ENCODE measurements at regions not wholly inside any gene's neighbourhood (a gene's known extent, or its start where the extent isn't known, plus 50 kb on each side); places are given as distances from the start of the nearest gene placed in this dataset.

DNA sequence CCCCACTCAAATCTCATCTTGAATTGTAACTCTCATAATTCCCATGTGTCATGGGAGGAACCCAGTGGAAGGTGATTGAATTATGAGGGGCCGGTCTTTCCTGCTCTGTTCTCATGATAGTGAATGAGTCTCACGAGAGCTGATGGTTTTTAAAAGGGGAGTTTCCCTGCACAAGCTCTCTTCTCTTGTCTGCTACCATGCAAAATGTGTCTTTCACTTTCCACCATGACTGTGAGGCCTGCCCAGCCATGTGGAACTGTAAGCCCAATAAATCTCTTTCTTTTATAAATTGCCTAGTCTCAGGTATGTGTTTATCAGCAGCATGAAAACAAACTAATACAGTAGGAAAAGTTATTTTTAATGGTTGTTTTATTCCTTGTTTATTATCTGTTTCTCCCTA is 146.0 kb downstream of the FSCB start:
- POLR2A ChIA-PET, result no interaction called here
- intact Hi-C loops (cut with micrococcal nuclease; ENCODE audit: unreplicated experiment) (no loop called here), in situ Hi-C loops (cut with HindIII; ENCODE audit: low pct_unique_long_range_greater_than_20kb, low sequenced_read_pairs) (no loop called here)
- TF ChIP-seq TCF7L2 (IDR thresholded peaks at IDR 0.05; ENCODE audit: low read depth, low read length) (no peak), SIN3A (IDR thresholded peaks at IDR 0.05; ENCODE audit: borderline replicate concordance, insufficient read depth, low read depth, low read length) (no peak), CTCF (IDR thresholded peaks at IDR 0.05) (no peak), POLR2AphosphoS5 (IDR thresholded peaks at IDR 0.05; ENCODE audit: low read depth, low read length) (no peak)
- TF ChIP-seq, protein P1, sequence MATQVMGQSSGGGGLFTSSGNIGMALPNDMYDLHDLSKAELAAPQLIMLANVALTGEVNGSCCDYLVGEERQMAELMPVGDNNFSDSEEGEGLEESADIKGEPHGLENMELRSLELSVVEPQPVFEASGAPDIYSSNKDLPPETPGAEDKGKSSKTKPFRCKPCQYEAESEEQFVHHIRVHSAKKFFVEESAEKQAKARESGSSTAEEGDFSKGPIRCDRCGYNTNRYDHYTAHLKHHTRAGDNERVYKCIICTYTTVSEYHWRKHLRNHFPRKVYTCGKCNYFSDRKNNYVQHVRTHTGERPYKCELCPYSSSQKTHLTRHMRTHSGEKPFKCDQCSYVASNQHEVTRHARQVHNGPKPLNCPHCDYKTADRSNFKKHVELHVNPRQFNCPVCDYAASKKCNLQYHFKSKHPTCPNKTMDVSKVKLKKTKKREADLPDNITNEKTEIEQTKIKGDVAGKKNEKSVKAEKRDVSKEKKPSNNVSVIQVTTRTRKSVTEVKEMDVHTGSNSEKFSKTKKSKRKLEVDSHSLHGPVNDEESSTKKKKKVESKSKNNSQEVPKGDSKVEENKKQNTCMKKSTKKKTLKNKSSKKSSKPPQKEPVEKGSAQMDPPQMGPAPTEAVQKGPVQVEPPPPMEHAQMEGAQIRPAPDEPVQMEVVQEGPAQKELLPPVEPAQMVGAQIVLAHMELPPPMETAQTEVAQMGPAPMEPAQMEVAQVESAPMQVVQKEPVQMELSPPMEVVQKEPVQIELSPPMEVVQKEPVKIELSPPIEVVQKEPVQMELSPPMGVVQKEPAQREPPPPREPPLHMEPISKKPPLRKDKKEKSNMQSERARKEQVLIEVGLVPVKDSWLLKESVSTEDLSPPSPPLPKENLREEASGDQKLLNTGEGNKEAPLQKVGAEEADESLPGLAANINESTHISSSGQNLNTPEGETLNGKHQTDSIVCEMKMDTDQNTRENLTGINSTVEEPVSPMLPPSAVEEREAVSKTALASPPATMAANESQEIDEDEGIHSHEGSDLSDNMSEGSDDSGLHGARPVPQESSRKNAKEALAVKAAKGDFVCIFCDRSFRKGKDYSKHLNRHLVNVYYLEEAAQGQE (IDR thresholded peaks at IDR 0.05; ENCODE audit: insufficient read depth in 1 of 2, low read depth in 2 of 2, low read length in 1 of 2), result no peak
- Histone ChIP-seq H3K4me3 (ENCODE audit: low read depth in 2 of 2, low read length in 2 of 2) (no peak overlapping the region), H3K27me3 (ENCODE audit: control insufficient read depth, insufficient read depth, low read length) (no peaks in the 10 kb centered on the region), H3K27ac (ENCODE audit: low read length) (no peak overlapping the region), H3K9me3 (ENCODE audit: control insufficient read depth, insufficient read depth, low read depth, low read length) (no peaks in the 10 kb centered on the region), H3K36me3 (ENCODE audit: control insufficient read depth, insufficient read depth, low read length) (no peaks in the 10 kb centered on the region), H3K4me1 (ENCODE audit: control insufficient read depth, insufficient read depth, low read length) (no peaks in the 10 kb centered on the region)
- BruUV-seq (replicated peaks), result no TSS peak
- CTCF ChIA-PET, result no interaction called here
- ATAC-seq (no peak), DNase-seq (ENCODE audit: low read depth, low spot score) (no peak)

DNA sequence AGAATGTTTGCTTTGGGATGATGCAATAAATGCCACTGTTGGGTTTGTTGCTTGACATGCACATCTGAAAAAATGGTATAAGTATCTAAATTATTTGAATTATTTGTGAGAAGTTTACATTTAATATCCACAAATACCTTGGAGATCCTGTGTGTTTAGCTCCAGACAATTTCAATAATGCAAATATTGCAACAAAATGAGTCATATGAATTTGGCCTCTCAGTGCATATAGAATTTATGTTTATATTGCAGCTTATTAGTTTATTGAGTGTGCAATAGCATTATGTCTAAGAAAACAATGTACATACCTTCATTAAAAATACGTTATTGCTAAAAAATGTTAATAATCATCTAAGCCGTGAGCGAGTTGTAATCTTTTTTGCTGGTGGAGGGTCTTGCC is 153.3 kb downstream of the FSCB start:
- Histone ChIP-seq H3K36me3 (ENCODE audit: control insufficient read depth, insufficient read depth, low read length) (no peaks in the 10 kb centered on the region), H3K27ac (ENCODE audit: low read length) (no peak overlapping the region), H3K27me3 (ENCODE audit: control insufficient read depth, insufficient read depth, low read length) (no peaks in the 10 kb centered on the region), H3K9me3 (ENCODE audit: control insufficient read depth, insufficient read depth, low read depth, low read length) (no peaks in the 10 kb centered on the region), H3K4me1 (ENCODE audit: control insufficient read depth, insufficient read depth, low read length) (no peaks in the 10 kb centered on the region), H3K4me3 (ENCODE audit: low read depth in 2 of 2, low read length in 2 of 2) (no peak overlapping the region)
- intact Hi-C loops (cut with micrococcal nuclease; ENCODE audit: unreplicated experiment), result no loop called here
- no peak for TF ChIP-seq CTCF (IDR thresholded peaks at IDR 0.05)
- TF ChIP-seq, protein P1 (IDR thresholded peaks at IDR 0.05; ENCODE audit: insufficient read depth in 1 of 2, low read depth in 2 of 2, low read length in 1 of 2), result no peak
- TF ChIP-seq SIN3A (IDR thresholded peaks at IDR 0.05; ENCODE audit: borderline replicate concordance, insufficient read depth, low read depth, low read length), result no peak
- no peak for TF ChIP-seq TCF7L2 (IDR thresholded peaks at IDR 0.05; ENCODE audit: low read depth, low read length)
- no peak for TF ChIP-seq POLR2AphosphoS5 (IDR thresholded peaks at IDR 0.05; ENCODE audit: low read depth, low read length)
- ATAC-seq (no peak), DNase-seq (ENCODE audit: low read depth, low spot score) (no peak)
- CTCF ChIA-PET, result no interaction called here
- in situ Hi-C loops (cut with HindIII; ENCODE audit: low pct_unique_long_range_greater_than_20kb, low sequenced_read_pairs), result no loop called here
- no TSS peak for BruUV-seq (replicated peaks)
- POLR2A ChIA-PET, result no interaction called here

Measured in Panc1 (cell line).